ENCODE measurements at regions not wholly inside any gene's neighbourhood (a gene's known extent, or its start where the extent isn't known, plus 50 kb on each side); places are given as distances from the start of the nearest gene placed in this dataset.

- Histone ChIP-seq H3K9me2 (replicated peaks; ENCODE audit: insufficient read depth, low read length) (no peaks in the 10 kb centered on the region), H3K27me3 (replicated peaks; ENCODE audit: insufficient read depth, low read length) (no peaks in the 10 kb centered on the region), H3K4me3 (ENCODE audit: low read length) (no peak overlapping the region), H3K27ac (ENCODE audit: low read length) (no peak overlapping the region), H2AFZ (ENCODE audit: low read length) (no peak overlapping the region), H3K79me2 (ENCODE audit: low read length) (no peaks in the 10 kb centered on the region), H3K4me1 (ENCODE audit: low read length) (no peaks in the 10 kb centered on the region), H4K20me1 (ENCODE audit: insufficient read depth, low read length) (no peaks in the 10 kb centered on the region), H3K9me3 (replicated peaks; ENCODE audit: insufficient read depth, low read length) (no peaks in the 10 kb centered on the region), H3F3A (ENCODE audit: insufficient read depth, low read length) (no peaks in the 10 kb centered on the region), H3K36me3 (replicated peaks; ENCODE audit: insufficient read depth, low read length) (no peaks in the 10 kb centered on the region), H3K4me2 (ENCODE audit: low read depth, low read length) (no peak overlapping the region), H3K9ac (ENCODE audit: low read length) (no peak overlapping the region)
- no peak for TF ChIP-seq EZH2 (optimal IDR thresholded peaks at IDR 0.05; ENCODE audit: low read depth, low read length)
- TF ChIP-seq CTCF (IDR thresholded peaks at IDR 0.05; ENCODE audit: low read length): no peak
- TF ChIP-seq EZH2phosphoT487 (IDR thresholded peaks at IDR 0.05; ENCODE audit: low read length): no peak
- DNase-seq: no peak
These were observed 224.7 kb downstream of the SOX9 start for GRCh38 chr17:72345536-72345935.

GRCh38 chr17:72346306-72346705 is 225.5 kb downstream of the SOX9 start:
- Histone ChIP-seq H3F3A (ENCODE audit: insufficient read depth, low read length) (no peaks in the 10 kb centered on the region), H3K4me2 (ENCODE audit: low read depth, low read length) (no peak overlapping the region), H3K4me1 (ENCODE audit: low read length) (no peaks in the 10 kb centered on the region), H4K20me1 (ENCODE audit: insufficient read depth, low read length) (no peaks in the 10 kb centered on the region), H2AFZ (ENCODE audit: low read length) (no peak overlapping the region), H3K27me3 (replicated peaks; ENCODE audit: insufficient read depth, low read length) (no peaks in the 10 kb centered on the region), H3K36me3 (replicated peaks; ENCODE audit: insufficient read depth, low read length) (no peaks in the 10 kb centered on the region), H3K79me2 (ENCODE audit: low read length) (no peaks in the 10 kb centered on the region), H3K9ac (ENCODE audit: low read length) (no peak overlapping the region), H3K4me3 (ENCODE audit: low read length) (no peak overlapping the region), H3K9me3 (replicated peaks; ENCODE audit: insufficient read depth, low read length) (no peaks in the 10 kb centered on the region), H3K27ac (ENCODE audit: low read length) (no peak overlapping the region), H3K9me2 (replicated peaks; ENCODE audit: insufficient read depth, low read length) (no peaks in the 10 kb centered on the region)
- TF ChIP-seq EZH2phosphoT487 (IDR thresholded peaks at IDR 0.05; ENCODE audit: low read length) (no peak), CTCF (IDR thresholded peaks at IDR 0.05; ENCODE audit: low read length) (no peak), EZH2 (optimal IDR thresholded peaks at IDR 0.05; ENCODE audit: low read depth, low read length) (no peak)
- DNase-seq: no peak

GRCh38 chr17:72349011-72349410 is 228.2 kb downstream of the SOX9 start:
- no peaks in the 10 kb centered on the region for H3K4me1 ChIP-seq (ENCODE audit: low read length)
- H3K4me2 ChIP-seq (ENCODE audit: low read depth, low read length): no peak overlapping the region
- no peaks in the 10 kb centered on the region for H3K36me3 ChIP-seq (replicated peaks; ENCODE audit: insufficient read depth, low read length)
- no peak for TF ChIP-seq EZH2 (optimal IDR thresholded peaks at IDR 0.05; ENCODE audit: low read depth, low read length)
- no peak for TF ChIP-seq CTCF (IDR thresholded peaks at IDR 0.05; ENCODE audit: low read length)
- TF ChIP-seq EZH2phosphoT487 (IDR thresholded peaks at IDR 0.05; ENCODE audit: low read length): no peak
- no peaks in the 10 kb centered on the region for H3K9me3 ChIP-seq (replicated peaks; ENCODE audit: insufficient read depth, low read length)
- H3K79me2 ChIP-seq (ENCODE audit: low read length): no peaks in the 10 kb centered on the region
- no peak overlapping the region for H3K27ac ChIP-seq (ENCODE audit: low read length)
- no peaks in the 10 kb centered on the region for H3F3A ChIP-seq (ENCODE audit: insufficient read depth, low read length)
- no peaks in the 10 kb centered on the region for H3K27me3 ChIP-seq (replicated peaks; ENCODE audit: insufficient read depth, low read length)
- no peaks in the 10 kb centered on the region for H3K9me2 ChIP-seq (replicated peaks; ENCODE audit: insufficient read depth, low read length)
- DNase-seq: no peak
- no peak overlapping the region for H3K9ac ChIP-seq (ENCODE audit: low read length)
- H4K20me1 ChIP-seq (ENCODE audit: insufficient read depth, low read length): no peaks in the 10 kb centered on the region
- H3K4me3 ChIP-seq (ENCODE audit: low read length): no peak overlapping the region
- H2AFZ ChIP-seq (ENCODE audit: low read length): no peak overlapping the region
